ENCODE measurements at regions not wholly inside any gene's neighbourhood (a gene's known extent, or its start where the extent isn't known, plus 50 kb on each side); places are given as distances from the start of the nearest gene placed in this dataset.

DNA sequence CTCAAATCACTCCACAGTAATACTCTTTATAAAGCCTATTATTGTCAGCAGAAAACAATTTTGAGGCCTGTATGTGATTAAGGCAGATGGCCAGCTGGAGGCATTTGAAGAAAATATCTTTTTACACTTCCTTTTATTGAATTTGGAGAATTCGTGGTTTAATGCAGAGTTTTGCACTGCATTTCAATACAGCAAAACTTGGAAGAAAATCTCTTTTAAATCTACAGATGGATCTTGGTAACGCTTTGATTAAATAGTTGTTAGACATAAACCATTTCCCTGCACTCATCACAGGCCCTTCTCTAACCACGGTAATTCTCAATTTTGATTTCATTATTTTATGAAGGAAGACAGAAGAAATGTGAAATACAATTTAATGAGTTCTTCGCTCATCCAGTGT, 185.7 kb downstream of the RFC3 start:
- Histone ChIP-seq H3K27ac (replicated peaks) (no peak overlapping the region), H3K27me3 (ENCODE audit: insufficient read depth, poor library complexity, severe bottlenecking) (no peaks in the 10 kb centered on the region), H3K4me3 (replicated peaks; ENCODE audit: insufficient read depth, low read length) (no peak overlapping the region)
- no peak for DNase-seq (ENCODE audit: low read depth in 1 of 2, low spot score in 1 of 2)
- TF ChIP-seq POLR2AphosphoS5 (IDR thresholded peaks at IDR 0.05; ENCODE audit: low read depth) (no peak), SPI1 (IDR thresholded peaks at IDR 0.05; ENCODE audit: borderline replicate concordance, low read depth) (no peak), GABPA (IDR thresholded peaks at IDR 0.05; ENCODE audit: low read depth) (no peak)
- TF ChIP-seq, protein P1, sequence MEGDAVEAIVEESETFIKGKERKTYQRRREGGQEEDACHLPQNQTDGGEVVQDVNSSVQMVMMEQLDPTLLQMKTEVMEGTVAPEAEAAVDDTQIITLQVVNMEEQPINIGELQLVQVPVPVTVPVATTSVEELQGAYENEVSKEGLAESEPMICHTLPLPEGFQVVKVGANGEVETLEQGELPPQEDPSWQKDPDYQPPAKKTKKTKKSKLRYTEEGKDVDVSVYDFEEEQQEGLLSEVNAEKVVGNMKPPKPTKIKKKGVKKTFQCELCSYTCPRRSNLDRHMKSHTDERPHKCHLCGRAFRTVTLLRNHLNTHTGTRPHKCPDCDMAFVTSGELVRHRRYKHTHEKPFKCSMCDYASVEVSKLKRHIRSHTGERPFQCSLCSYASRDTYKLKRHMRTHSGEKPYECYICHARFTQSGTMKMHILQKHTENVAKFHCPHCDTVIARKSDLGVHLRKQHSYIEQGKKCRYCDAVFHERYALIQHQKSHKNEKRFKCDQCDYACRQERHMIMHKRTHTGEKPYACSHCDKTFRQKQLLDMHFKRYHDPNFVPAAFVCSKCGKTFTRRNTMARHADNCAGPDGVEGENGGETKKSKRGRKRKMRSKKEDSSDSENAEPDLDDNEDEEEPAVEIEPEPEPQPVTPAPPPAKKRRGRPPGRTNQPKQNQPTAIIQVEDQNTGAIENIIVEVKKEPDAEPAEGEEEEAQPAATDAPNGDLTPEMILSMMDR (IDR thresholded peaks at IDR 0.05; ENCODE audit: insufficient read depth, low read length) = no peak
- TF ChIP-seq, protein P2, sequence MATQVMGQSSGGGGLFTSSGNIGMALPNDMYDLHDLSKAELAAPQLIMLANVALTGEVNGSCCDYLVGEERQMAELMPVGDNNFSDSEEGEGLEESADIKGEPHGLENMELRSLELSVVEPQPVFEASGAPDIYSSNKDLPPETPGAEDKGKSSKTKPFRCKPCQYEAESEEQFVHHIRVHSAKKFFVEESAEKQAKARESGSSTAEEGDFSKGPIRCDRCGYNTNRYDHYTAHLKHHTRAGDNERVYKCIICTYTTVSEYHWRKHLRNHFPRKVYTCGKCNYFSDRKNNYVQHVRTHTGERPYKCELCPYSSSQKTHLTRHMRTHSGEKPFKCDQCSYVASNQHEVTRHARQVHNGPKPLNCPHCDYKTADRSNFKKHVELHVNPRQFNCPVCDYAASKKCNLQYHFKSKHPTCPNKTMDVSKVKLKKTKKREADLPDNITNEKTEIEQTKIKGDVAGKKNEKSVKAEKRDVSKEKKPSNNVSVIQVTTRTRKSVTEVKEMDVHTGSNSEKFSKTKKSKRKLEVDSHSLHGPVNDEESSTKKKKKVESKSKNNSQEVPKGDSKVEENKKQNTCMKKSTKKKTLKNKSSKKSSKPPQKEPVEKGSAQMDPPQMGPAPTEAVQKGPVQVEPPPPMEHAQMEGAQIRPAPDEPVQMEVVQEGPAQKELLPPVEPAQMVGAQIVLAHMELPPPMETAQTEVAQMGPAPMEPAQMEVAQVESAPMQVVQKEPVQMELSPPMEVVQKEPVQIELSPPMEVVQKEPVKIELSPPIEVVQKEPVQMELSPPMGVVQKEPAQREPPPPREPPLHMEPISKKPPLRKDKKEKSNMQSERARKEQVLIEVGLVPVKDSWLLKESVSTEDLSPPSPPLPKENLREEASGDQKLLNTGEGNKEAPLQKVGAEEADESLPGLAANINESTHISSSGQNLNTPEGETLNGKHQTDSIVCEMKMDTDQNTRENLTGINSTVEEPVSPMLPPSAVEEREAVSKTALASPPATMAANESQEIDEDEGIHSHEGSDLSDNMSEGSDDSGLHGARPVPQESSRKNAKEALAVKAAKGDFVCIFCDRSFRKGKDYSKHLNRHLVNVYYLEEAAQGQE (IDR thresholded peaks at IDR 0.05; ENCODE audit: insufficient replicate concordance, low read depth) = no peak

DNA sequence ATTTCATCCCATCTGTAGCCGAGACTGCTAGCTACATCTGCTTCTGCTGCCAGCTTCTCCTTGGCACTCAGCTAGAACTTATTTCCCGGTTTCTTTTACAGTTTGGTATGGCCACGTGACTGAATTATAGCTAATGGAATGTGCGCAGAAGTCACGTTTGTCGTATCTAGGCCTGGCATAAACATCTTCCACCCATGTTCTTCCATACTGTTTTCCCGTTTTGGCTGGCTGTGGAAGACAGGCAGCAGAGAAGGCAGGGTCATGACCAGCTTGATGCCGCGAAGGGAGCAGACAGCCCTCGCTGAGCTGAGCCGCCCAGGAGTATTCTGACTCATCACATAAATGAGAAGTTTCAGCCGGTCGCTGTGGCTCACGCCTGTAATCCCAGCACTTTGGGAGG, 186.7 kb downstream of the RFC3 start:
- Histone ChIP-seq H3K27ac (replicated peaks) (no peak overlapping the region), H3K27me3 (ENCODE audit: insufficient read depth, poor library complexity, severe bottlenecking) (no peaks in the 10 kb centered on the region), H3K4me3 (replicated peaks; ENCODE audit: insufficient read depth, low read length) (no peak overlapping the region)
- TF ChIP-seq, protein P2 (IDR thresholded peaks at IDR 0.05; ENCODE audit: insufficient replicate concordance, low read depth) = no peak
- no peak for TF ChIP-seq POLR2AphosphoS5 (IDR thresholded peaks at IDR 0.05; ENCODE audit: low read depth)
- no peak for TF ChIP-seq GABPA (IDR thresholded peaks at IDR 0.05; ENCODE audit: low read depth)
- TF ChIP-seq SPI1 (IDR thresholded peaks at IDR 0.05; ENCODE audit: borderline replicate concordance, low read depth) = no peak
- TF ChIP-seq, protein P1 (IDR thresholded peaks at IDR 0.05; ENCODE audit: insufficient read depth, low read length) = no peak
- no peak for DNase-seq (ENCODE audit: low read depth in 1 of 2, low spot score in 1 of 2)

DNA sequence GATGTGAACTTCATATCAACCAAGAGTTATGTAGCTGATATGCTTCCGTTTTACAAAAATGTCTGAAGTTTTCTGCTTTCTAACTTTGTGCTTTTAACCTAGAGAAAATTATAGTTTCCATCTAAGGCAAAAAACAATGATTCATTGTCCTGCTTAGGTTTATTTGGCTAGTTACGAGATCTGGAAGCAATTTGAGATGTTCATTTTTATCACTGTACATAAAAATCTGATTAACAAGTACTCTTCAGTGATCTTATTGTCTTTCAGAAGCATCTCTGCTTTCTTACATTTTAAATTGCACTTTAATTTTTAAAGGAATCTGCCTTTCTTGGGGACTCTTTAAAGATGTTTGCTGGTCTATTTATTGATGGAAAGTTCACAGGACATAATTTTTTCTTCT, 188.1 kb downstream of the RFC3 start:
- Histone ChIP-seq H3K27me3 (ENCODE audit: insufficient read depth, poor library complexity, severe bottlenecking) (no peaks in the 10 kb centered on the region), H3K4me3 (replicated peaks; ENCODE audit: insufficient read depth, low read length) (no peak overlapping the region), H3K27ac (replicated peaks) (no peak overlapping the region)
- TF ChIP-seq GABPA (IDR thresholded peaks at IDR 0.05; ENCODE audit: low read depth) (no peak), SPI1 (IDR thresholded peaks at IDR 0.05; ENCODE audit: borderline replicate concordance, low read depth) (no peak), POLR2AphosphoS5 (IDR thresholded peaks at IDR 0.05; ENCODE audit: low read depth) (no peak)
- TF ChIP-seq, protein P1 (IDR thresholded peaks at IDR 0.05; ENCODE audit: insufficient read depth, low read length) = no peak
- TF ChIP-seq, protein P2 (IDR thresholded peaks at IDR 0.05; ENCODE audit: insufficient replicate concordance, low read depth) = no peak
- DNase-seq (ENCODE audit: low read depth in 1 of 2, low spot score in 1 of 2) = no peak

All from HL-60 (cell line).